HG03469 (cell line): ENCODE measurements at regions not wholly inside any gene's neighbourhood (a gene's known extent, or its start where the extent isn't known, plus 50 kb on each side); places are given as distances from the start of the nearest gene placed in this dataset.
"Not testable (repeated sequence)": the region's sequence is repeated elsewhere in the genome, so short reads cannot be mapped to it uniquely, and the experiment has no call there.

Source experiments
- ATAC-seq: cut with Tn5 transposase; IDR thresholded peaks from one replicate; pipeline ENCODE4 v1.9.1; 2021; ENCODE audit warnings: mild to moderate bottlenecking, moderate library complexity, moderate number of reproducible peaks; ENCODE audit not compliant: unreplicated experiment

DNA sequence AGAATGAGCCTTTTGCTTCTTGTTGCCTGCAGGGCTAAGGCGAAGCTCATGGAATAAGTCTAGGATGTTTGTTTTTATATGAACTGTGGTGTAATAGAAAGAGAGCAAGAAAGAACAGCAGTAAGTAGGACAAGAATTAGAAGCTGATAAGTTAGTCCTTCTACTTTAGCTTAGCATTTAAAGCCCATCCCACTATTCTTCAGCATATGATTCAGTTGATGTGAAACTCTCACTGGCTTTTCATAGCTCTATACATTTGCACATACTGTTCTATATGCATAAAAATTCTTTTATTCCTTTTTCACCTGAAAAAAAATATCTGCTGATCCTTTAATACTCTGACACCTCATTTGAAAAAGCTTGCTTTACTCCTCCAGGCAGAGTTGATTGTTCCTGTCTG lies 712.0 kb downstream of the USP25 start:
- ATAC-seq = no peak

DNA sequence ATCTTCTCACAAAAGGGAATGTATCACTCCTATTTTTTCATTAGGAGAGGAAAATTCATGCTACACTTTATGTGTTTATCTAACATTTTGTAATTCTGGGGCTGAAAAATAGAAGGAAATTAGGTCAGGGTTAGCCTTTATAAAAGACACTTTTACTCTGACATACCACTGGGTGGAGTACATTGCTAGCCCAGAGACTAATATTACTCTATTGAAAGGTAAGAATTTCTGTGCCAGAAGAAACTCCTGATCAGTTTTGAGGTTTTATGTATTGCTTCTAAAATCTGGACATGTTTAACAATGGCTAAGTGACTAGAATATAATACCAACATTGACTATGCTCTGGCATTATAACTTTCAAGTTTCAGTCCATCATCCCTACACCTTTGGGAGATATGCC lies 724.6 kb downstream of the USP25 start:
- no peak for ATAC-seq

DNA sequence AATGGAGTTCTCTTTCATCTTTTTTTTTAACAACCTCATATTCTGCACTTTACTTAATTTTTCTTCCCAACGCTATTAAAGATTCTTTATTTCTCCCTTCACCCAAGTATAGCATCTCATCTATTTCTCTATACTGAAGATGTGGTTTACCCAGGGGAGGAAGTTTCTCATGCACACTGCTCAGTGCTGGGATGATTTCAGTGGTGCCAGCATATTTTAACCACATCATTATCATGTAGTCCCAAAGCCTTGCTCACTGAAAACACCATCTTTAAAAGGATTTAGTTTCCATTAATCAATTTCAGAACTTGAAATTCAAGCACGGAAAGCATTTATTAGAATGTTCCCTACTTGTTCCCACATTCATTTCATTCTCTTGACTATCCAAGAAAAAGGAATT lies 725.7 kb downstream of the USP25 start:
- ATAC-seq = no peak

DNA sequence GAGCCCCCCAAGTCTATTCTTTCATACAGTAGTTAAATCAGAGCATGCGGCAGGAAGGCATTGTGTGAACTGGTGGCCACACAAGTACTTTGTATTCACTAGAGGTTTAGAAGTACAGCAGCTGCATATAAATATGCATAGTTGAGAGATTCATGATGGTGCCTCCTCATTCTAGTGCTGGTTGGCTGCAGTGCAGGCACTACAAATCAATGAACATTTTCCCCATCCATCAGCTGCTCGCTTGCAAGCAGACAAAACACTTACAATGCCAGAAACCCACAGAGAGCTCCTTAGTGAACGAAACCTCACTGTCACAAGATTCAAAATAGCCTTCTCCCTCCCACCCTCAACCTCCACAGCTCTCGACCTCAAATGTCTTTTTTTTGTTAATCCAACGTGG lies 726.2 kb downstream of the USP25 start:
- ATAC-seq = no peak

DNA sequence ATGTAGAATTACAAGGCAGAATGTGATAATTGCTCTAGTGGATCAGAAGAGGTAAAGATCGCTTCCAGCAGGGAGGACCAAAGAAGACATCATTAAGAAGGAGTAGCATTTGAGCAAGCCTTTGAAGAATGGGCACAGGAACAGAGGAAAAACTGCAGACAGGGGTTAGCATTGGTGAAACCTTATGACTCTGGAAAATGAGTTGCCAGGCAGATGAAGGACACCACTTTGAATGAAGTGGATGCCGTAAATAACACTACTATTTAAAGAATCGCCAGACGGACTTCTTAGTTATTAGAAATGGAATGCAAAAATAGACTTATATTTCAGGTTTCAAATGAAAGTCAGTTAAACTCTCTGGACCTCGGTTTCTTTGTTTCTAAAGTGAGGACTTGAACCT lies 727.7 kb downstream of the USP25 start:
- ATAC-seq = no peak

DNA sequence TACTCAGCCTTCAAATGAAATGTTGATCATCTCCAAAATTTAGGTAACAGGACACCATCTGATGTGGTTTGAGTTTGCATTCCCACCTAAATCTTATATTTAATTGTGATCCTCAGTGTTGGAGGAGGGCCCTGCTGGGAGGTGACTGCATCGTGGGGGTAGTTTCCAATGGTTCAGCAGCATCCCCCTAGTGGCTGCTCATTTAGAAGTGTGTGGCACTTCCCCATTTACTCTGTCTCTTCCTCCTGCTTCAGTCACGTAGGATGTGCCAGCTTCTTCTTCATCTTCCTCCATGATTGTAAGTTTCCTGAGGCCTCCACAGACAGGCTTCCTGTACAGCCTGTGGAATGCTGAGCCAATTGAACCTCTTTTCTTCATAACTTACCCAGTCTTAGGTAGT lies 731.2 kb downstream of the USP25 start:
- no peak for ATAC-seq

DNA sequence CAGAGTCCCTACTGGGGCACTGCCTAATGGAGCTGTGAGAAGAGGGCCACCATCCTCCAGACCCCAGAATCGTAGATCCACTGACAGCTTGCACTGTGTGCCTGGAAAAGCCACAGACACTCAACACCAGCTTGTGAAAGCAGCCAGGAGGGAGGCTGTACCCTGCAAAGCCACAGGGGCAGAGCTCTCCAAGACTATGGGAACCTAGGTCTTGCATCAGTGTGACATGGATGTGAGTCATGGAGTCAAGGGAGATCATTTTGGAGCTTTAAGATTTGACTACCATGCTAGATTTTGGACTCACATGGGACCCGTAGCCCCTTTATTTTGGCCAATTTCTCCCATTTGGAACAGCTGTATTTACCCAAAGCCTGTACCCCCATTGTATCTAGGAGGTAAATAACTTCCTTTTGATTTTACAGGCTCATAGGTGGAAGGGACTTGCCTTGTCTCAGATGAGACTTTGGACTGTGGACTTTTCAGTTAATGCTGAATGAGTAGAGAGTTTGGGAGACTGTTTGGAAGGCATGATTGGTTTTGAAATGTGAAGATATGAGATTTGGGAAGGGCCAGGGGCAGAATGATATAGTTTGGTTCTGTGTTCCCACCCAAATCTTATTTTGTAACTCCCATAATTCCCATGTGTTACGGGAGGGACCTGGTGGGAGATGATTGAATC lies 734.6 kb downstream of the USP25 start:
- ATAC-seq = not testable (repeated sequence)

DNA sequence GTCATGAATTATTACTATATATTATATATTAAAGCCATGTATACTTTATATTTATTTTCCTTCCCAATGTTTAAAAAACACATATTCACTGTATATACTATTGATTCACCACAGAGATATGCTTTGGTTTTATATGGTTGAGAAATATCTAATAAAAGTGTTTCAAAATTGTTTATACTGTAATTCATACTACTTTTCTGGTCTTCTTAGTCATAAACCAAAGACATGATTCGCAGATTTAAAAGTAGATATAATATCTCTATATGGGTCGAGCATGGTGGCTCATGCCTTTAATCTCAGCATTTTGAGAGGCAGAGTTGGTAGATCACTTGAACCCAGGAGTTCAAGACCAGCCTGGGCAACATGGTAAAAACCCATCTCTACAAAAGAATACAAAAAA lies 738.4 kb downstream of the USP25 start:
- ATAC-seq = no peak

DNA sequence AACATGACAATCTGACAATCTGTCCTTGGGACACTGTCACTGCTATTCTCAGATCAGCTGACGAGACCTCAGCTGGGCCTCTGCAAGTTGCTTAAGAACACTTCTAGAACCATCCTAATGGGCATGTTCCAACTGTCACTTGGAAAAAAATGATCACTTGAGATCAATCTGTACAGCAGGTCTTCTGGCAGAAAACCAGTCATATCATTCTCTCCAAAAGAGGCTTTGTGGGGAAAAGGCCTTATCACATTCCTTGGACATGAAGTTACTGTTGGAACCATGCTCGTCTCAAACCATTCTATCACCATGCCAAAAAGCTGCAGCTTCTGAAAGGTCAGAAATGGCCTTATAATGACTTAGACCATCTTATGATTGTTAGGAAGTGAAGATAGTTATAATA lies 744.2 kb downstream of the USP25 start:
- ATAC-seq = no peak

DNA sequence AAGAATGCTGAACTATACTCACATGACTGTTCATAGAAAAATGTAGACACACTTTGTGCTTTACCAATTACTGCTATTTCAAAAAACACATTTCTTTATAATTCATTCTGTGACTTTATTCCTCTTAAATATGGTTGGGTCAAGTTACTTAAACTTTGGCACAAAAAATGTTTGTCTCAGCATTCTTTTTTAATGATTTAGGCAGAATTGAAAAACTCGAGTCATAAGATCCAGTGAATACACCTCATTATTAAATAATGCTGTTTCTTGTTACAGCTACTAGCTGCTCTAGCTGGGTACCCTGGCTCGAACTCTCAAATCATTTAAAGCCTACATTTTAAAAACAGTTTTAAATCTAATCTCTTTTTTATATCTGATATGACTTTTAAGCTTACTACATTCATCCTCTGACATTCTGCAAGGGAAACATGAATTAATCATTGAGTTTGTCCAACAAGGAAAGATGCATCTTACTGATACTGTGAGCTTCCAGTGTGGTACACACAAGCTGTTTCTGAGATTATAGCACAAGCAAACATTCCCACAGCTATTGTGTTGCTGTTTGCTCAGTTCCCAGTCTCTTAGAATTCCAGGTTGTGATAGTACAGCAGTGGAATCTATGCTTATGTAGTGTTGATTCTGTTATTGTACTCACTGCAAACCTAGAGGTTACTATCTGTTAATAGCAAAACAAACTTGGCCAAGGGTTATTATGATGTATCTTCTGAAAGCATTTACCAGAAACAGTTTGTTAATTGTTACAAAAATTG lies 746.5 kb downstream of the USP25 start:
- ATAC-seq = no peak

DNA sequence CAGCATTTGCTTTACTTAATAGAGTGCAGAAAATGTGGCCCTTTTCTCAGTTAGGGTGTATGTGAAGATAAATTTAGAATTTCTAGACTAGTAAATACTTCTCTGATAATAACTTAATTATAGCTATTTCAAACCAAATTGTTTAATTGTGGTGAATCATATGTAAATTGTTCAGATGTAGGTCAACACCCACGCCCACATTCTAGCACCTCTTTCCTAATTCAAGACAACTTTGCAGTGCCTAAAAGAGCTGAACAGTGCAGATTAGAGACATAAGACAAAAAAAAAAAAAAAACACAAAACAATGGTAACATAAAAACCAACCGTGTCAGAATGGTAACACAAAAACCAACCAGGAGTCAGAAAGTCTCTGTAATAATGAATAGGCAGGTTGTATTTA lies 758.3 kb downstream of the USP25 start:
- ATAC-seq = no peak

DNA sequence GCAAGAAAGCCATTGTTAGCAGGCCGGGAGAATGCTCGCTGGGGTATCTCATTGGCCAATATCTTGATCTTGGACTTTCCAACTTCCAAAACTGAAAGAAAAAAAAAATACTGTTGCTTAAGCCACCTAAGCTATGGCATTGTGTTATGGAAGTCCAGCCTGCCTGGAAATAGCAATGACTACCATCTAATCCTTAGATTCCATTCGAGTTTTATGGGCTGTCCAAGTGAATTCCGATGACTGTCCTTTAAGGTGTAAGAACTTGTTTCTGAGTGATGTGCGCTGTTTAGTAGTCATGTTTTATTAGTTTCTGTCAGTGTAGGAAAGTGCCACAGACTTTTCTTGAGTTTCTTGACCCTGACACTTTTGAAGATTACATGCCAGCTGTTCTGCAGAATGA lies 762.6 kb downstream of the USP25 start:
- ATAC-seq = no peak

DNA sequence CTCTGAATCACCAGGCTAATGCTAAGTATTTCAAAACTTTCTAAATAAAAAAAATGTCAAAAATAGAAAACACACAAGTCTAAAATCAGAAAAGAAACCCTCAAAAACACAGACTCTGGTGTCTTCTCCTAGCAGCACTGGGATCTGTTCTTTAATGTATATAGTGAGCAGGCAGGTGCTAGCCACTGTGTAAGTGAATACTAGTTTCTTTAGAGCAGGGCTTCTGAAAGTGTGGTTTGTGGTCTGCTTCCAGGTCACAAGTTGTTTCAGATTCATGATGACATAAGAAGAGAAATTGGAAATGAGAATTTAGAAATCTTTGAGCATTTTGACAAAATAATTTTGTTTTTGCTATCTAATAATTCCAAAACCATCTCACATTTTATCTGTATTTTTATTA lies 763.1 kb downstream of the USP25 start:
- ATAC-seq = no peak

DNA sequence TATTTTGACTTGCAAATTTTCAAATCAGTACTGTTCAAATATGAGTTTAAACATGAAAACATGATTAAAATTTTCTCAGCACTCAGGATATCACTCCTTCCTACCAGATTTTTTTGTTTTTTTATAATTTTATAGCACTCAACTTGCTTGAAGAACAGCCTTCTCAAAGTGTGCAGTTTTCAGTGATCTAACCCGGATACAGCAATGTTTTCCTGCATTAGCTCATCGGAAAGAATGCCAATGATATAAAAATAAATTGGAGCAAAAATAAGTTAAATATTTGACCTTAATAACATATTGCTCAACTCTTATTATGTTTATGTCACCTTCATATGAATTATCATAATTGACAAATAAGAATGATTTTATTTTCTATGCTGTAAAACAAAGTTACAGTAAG lies 766.8 kb downstream of the USP25 start:
- no peak for ATAC-seq

DNA sequence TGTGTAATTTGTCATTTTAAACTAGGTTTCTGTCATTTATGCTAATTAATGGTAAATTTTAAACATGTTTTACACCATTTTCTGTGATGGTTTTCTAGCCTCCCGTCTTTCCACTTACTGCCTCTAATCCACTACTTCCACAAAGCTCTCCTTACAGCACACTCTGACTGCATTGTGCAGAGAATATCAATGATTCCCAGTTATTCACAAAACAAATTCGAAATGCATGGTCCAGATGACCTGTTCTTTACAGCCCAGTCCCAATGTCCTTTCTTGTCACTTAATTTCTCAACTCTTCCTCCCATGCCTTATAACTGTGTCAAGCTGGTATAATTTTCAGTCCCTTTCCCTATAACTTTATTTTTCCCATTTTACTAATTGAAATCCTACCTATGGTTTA lies 770.5 kb downstream of the USP25 start:
- no peak for ATAC-seq

DNA sequence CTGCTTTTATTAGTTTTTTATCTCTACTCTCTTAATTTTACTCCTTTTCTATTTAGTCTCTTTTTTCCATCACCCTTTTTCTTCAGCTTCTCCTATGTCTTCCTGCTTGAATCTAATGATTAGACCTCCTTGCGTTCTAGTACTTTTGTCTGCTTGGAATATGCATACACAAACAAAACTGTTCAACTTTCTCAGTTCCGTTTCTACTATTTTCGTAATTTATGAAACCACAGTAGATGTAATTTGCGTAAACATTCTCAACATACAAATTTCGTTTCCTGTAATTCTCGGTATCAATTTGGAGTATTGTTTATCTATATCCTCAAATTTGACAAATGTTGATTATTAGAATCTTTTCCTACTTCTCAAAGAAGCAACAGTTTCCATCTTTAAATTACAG lies 772.5 kb downstream of the USP25 start:
- no peak for ATAC-seq

DNA sequence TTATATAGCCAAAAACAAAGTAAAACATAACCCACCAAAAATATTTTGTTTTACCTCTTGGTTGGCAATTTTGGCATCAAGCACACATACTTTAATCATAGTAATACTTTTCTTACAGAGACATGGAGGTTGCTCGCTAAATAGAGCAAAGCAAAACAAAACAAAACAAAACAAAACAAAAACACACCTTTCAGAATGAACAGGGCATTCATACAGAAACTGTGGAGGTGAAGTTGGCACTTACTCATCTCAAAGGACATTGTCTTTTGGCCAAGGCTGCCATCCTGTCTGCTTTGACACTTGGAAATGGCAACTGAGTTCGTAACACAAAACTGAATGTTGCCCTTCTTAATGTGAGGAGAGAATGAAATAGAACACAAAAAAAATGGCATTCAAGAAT lies 773.1 kb downstream of the USP25 start:
- no peak for ATAC-seq

DNA sequence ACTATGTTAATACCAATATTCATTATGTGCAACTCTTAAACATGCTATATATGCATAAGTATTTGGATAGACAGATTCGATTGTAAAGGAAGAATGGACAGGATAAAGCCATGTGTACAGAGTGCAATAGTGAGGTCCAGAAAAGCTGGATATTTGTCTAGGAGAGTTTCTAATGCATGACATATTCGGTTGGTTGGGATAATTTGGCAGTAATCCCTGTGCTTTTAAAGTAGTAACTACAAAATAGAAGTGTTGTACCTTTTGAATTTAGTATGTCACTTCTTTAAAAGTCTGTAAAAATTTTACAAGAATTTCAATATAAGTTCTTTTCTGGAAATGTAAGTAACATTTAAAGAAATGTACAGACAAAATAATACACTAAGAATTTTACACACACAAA lies 774.5 kb downstream of the USP25 start:
- ATAC-seq = no peak

DNA sequence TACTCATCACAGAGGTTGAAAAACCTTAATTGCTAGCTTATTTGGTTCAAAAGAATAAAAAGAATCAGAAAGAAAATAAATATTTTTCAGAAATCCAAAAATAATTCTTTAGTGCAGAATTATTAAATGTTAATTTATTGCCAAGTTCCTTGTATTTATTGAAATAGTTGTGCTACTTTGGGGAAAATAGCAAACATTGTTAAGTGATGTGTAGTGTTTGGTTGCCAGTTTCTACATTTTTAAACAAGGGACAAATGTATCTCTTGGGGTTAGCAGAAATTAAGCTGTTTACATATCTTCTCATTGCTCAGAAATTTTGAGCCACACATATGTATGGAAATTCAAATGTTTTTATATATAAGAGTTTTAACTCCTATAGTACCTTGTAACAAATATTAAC lies 775.0 kb downstream of the USP25 start:
- no peak for ATAC-seq

DNA sequence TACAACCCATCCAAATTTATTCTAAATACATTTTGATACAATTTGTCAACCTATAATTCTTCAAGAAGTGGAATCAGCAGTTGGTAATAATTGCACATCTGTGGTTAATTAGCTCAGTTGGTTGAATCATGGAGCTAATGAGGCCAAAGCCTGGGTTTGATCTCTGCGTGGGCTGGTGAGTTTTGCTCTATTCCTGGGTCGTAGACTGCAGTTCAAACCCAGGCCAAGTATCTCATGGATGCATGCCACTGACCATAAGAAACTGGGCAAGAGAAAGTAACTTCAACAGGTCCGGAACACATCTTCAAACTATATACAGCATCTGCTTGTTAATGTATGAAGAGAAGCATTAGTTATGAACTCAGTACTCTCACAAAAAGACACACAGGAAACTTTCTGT lies 779.7 kb downstream of the USP25 start:
- no peak for ATAC-seq

DNA sequence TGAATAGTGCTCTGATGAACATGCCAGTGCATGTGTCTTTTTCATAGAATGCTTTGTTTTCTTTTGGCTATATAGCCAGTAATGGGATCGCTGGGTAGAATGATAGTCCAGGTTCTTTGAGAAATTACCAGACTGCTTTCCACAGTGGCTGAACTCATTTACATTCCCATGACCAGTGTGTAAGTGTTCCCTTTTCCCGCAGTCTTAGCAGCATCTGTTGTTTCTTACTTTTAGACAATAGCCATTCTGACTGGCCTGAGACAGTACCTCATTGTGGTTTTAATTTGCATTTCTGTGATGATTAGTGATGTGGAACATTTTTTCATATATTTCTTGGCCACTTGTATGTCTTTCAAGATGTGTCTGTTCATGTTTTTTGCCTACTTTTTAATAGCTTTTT lies 784.5 kb downstream of the USP25 start:
- ATAC-seq = no peak

DNA sequence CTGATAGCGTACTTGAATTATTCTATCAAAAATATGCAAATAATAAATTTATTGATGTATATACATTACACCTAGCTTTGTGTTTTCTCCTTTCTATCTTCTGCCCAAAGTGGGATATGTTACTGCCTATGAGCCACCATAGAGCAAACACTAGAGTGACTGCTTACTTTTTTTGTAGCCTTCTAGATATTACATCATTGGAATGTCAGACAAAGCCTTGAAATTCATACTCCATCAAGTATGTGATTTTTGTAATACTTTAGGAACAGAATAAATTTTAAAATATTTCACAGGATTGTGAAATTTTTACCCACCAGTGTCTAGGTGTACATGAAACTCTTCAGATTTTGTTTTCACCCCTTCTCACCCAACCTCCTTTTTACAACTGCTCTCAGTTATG lies 787.6 kb downstream of the USP25 start:
- no peak for ATAC-seq

DNA sequence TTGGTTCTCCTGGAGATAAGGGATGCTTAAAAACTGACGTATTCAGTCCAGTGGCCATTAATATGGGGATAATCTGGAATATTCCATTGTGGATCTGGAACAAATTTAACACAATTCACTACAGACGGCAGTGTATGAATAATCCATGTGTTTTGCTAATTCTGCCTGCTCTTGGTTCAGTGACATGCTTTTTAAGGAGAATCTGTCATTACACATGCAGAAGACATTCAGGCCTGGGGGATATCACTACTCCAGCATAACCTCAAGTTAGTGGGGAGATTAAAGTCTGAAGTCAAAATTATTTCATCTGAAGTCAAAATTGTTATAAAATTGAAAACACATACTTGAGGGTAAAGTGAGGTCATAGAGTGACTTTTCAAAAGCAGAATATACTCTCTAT lies 789.3 kb downstream of the USP25 start:
- ATAC-seq = no peak
